HG03469 (cell line): ENCODE measurements at regions not wholly inside any gene's neighbourhood (a gene's known extent, or its start where the extent isn't known, plus 50 kb on each side); places are given as distances from the start of the nearest gene placed in this dataset.
A peak's percentile ranks its signal among the peaks of the same experiment; 100 is the strongest.
"Not testable (repeated sequence)": the region's sequence is repeated elsewhere in the genome, so short reads cannot be mapped to it uniquely, and the experiment has no call there.

Source experiments
- ATAC-seq: cut with Tn5 transposase; IDR thresholded peaks from one replicate; pipeline ENCODE4 v1.9.1; 2021; ENCODE audit warnings: mild to moderate bottlenecking, moderate library complexity, moderate number of reproducible peaks; ENCODE audit not compliant: unreplicated experiment

DNA sequence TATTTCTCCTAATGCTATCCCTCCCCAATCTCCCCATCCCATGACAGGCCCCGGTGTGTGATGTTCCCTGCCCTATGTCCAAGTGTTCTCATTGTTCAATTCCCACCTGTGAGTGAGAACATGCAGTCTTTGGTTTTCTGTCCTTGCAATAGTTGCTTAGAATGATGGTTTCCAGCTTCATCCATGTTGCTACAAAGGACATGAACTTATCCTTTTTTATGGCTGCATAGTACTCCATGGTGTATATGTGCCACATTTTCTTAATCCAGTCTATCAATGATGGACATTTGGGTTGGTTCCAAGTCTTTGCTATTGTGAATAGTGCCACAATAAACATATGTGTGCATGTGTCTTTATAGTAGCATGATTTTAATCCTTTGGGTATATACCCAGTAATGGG lies 51.3 kb upstream of the RIOK2 start:
- not testable (repeated sequence) for ATAC-seq

- ATAC-seq, result no peak
These were observed 59.3 kb upstream of the RIOK2 start for GRCh38 chr5:97242341-97242740.

DNA sequence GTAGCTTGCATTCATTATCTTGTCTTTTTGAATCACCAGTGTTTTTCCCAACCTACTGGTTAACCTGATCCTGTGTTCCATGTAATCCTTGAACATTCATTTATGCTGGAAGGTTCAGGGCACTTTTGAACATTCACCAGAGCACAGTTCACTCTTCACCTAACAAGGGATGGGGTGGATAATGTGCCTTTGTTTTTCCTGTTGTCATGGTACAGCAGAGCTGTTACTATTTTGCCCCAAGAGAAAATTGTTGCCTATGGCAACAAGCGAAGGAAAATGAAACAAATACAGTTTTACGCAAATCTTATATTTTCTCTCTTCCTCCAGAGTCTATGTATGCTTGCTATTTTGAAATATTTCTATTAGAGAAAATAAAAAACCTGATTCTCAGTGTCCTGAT lies 60.3 kb upstream of the RIOK2 start:
- ATAC-seq, result no peak

GRCh38 chr5:97245386-97245785 lies 62.3 kb upstream of the RIOK2 start:
- no peak for ATAC-seq

DNA sequence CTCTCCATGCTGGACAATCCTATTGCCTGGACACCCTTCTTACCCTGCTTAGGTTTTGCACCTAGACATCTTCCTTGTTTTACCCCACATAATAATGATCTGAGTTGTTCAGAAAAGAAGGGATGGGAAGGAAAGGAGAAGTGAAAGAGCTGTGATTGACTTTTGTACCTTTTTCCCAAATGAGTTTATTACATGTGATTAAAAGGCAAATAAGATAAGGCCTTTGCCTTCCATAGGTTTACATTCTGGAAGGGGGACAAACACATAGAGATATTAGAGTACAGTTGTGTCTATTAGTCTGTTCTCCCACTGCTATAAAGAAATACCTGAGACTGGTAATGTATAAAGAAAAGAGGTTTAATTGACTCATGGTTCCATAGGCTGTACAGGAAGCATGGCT lies 67.1 kb upstream of the RIOK2 start:
- ATAC-seq, result no peak

DNA sequence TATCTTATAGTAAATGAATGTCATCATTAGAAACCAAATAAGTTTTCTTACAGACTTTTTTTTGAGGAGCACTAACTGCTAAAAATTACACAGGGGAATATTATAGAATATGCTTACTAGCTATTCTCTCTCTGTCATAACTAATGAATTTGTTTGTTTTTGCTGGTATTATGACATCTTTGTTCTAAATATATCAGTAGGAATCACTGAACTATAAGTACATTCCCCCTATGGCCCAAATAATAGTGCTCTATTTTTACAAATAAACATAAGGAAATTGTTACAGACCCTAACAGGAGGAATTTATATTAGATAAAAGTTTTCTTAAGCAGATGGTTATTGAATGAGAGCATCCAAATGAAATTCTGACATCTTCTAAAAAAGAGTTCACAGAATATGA lies 83.0 kb upstream of the RIOK2 start:
- ATAC-seq, result no peak

DNA sequence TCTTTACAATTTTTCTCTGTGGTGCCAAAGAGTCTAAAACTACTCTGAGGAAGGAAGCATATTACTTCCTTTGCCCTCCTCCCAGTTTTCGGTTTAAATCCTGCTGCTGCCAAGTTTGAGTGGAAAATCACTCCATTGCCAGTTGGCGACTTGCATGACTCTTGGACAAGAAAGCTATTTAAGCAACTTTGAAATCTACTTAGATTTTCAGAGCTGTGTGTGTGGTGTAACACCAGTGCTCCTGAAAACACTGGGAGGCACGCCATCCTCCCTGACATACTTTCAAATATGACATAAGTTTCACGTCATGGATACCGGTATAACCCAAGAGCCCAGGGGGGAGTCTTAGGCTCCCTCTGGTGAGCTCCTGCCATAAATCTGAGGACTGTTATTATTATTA lies 83.5 kb upstream of the RIOK2 start:
- ATAC-seq, result no peak

- no peak for ATAC-seq
These were observed 84.7 kb upstream of the RIOK2 start for GRCh38 chr5:97267767-97268166.

GRCh38 chr5:97276474-97277120 lies 93.5 kb upstream of the RIOK2 start:
- no peak for ATAC-seq

GRCh38 chr5:97281257-97281656 lies 98.2 kb upstream of the RIOK2 start:
- ATAC-seq, result no peak

DNA sequence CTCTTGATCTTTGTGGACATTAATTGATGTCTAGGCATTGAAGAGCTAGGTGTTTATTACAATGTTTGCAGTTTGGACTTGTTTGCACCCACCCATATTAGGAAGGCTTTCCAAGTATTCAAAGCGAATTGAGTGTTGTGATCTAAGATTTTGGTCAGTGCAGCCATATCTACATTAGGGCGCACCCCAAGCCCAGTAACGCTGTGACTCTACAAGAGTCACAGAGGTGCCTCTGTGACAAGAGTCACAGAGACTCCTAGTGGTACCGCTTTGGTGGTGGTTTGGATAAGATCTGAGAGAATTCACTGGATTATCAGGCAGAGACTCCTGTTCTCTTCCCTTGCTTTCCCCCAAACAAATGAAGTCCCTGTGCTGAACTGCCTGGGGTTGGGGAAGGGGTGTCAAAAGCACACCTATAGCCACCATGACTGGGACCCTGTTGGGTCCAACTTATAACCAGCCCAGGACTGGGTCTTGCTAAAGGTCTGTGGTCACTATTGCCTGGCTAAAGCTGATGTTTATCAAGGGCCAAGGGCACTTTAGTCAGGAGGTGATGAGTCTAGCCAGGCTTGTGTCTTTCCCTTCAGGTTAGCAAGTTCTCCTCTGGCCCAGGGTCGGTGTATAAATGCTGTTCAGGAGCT lies 114.1 kb upstream of the RIOK2 start:
- peak; percentile 100 for ATAC-seq

DNA sequence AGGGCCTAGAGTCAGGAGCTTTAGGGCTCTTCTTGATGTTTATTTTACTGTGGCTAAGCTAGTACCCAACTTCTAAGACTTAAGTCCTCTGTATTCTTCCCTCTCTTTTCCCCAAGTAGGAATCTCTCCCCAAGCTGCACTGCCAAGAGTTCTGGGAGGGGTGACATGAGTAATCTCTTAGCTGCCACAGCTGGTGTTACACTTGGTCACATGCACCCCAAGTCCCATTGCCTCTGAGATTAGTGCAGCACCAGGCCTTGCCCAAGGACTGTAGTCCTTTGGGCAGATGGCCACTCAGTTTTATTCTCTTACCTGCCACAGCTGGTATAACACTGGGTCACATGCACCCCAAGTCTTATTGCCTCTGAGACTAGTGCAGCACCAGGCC lies 114.7 kb upstream of the RIOK2 start:
- no peak for ATAC-seq

GRCh38 chr5:97301181-97301580 lies 118.1 kb upstream of the RIOK2 start:
- ATAC-seq, result not testable (repeated sequence)

GRCh38 chr5:97338729-97339128 lies 155.7 kb upstream of the RIOK2 start:
- ATAC-seq, result no peak

- ATAC-seq, result peak; percentile 98
These were observed 172.7 kb upstream of the RIOK2 start for GRCh38 chr5:97355775-97356174.

GRCh38 chr5:97363577-97363976 lies 180.5 kb upstream of the RIOK2 start:
- no peak for ATAC-seq

DNA sequence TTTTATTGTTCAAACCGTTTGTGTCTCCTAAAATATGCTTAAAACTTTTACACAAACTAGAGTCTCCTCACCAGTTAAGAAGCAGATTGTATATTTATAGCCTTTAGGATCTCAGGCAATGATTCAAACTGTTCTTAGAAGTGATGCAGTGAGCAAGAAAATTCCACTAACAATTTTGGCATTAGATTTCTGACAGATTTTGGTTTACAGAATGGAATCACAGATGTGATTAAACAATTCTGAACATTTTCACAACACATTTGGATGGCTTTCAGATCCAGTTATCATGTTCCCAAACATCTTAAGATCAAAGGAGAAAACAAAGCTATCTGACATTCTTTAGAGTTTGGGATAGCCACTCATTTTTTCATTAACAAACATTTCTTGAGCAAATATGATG lies 181.7 kb upstream of the RIOK2 start:
- no peak for ATAC-seq

DNA sequence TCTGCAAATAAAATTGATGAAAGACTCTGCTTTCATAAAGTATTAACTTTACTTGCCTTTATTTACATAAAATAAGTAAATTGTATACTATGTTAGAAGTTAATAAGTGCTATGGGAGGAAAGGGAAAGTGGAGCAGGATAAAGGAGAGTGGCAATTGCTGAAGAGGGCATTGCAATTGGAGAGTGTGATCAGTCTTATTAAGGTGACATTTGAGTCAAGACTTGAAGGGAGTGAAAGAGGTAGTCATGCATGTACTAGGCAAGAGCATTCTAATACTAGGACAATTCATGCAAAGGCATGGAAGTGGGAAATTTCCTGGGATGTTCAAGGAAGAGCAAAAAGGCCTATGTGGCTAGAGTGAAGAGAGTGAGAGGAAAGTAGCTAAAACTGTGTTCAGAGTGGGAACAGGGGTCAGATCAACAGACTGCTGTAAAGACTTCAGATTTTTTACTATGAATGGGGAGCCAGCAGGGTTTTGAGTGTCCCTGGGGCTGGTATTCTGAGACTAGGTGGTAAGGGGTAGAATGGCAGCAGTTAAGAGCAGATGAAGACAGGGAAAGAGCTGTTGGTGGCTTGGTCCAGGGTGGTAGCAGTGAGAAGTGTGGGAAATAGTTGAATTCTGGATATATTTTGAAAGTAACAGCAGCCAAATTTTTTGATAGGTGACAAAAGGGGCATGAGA lies 182.3 kb upstream of the RIOK2 start:
- no peak for ATAC-seq

DNA sequence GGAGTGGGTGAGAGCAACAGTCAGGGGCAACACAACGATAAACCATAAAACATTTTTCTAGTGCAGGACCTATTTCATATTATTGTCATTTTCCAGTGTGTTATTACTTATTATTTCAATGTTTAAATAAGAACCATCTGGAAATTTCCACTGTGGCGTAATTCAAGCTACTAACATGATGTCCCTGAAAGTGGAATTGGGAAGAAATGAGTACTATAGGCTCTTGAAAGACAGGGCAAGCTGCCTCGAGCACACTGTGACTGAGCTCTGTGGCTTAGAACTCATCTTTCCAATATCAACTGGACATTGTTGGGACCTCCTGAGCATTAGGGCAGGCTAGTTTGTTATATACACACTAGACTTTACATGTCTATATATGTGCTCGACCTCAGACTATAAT lies 182.9 kb upstream of the RIOK2 start:
- ATAC-seq, result no peak

DNA sequence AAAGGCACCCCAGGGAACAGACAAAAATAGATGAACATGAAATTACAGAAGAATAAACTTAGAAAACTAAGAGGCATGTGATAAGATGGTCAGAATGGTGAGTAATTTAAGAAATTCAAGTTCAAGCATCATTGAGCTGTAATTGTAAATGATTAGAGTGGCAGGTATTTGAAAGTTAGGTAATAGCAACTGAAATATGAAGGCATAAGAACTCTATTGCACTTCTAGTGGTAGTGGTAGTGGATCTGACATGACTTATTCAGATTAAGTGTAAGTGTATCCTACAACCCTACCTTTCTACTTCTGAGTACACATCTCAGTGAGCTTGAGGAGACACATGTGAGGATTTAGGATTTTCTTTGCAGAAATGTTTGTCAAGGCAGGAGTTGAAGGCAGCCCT lies 192.9 kb upstream of the RIOK2 start:
- no peak for ATAC-seq

DNA sequence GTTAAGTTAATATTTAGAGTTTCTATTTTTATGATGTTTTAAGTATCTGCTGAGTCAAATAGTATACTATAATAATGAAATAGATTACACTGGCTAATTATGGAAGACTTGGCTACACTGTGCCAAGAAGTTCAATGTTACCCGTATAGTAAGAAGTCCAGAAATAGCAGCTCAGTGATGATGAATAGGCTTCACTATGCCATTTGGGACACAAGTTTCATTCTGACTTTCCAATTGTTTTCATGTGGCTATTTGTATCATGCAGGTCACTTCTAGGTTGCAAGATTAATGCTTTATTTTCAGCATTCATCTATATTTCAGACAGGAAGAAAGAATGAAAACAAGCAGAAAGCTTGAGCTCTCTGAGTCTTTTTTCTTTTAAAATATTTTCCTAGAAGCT lies 194.5 kb upstream of the RIOK2 start:
- no peak for ATAC-seq

DNA sequence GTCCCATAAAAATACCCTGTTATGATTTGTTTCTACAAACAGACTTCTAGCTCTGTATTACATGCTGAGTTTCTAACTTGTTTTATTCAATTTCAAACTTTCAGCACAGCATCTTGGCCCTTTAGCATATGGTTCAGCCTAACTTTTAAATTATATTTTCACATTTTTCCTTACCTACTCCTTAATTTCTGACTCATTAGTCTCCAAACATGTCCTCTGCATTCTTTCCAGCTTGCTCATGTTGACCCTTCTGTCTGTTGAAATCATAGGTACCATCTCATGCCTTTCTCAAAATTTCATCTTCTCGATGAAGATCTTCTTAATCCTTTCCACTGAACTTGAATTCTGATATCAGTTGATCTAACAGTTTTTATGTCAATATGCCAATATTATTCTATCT lies 200.9 kb upstream of the RIOK2 start:
- ATAC-seq, result no peak
